ENCODE measurements at regions not wholly inside any gene's neighbourhood (a gene's known extent, or its start where the extent isn't known, plus 50 kb on each side); places are given as distances from the start of the nearest gene placed in this dataset.

- no peak overlapping the region for H3K4me3 ChIP-seq (ENCODE audit: low read depth, low read length)
- BruUV-seq (replicated peaks) = no TSS peak
- POLR2A ChIA-PET = no interaction called here
- TF ChIP-seq CTCF (IDR thresholded peaks at IDR 0.05; ENCODE audit: insufficient read depth in 1 of 2, low read depth in 1 of 2, low read length in 1 of 2, severe bottlenecking in 1 of 2, unreplicated experiment in 1 of 2) = no peak
- no peaks in the 10 kb centered on the region for H3K27me3 ChIP-seq (replicated peaks; ENCODE audit: control insufficient read depth, insufficient read depth, low read length)
- Mint-ChIP-seq H3K27me3 (ENCODE audit: insufficient read depth, unreplicated experiment) (no peaks in the 10 kb centered on the region), H3K27ac (ENCODE audit: unreplicated experiment) (no peak overlapping the region), H3K9me3 (ENCODE audit: unreplicated experiment) (no peaks in the 10 kb centered on the region), H3K4me1 (ENCODE audit: low read depth, unreplicated experiment) (no peaks in the 10 kb centered on the region), H3K36me3 (ENCODE audit: insufficient read depth, unreplicated experiment) (no peaks in the 10 kb centered on the region), H3K4me3 (ENCODE audit: unreplicated experiment) (no peak overlapping the region)
- intact Hi-C loops (cut with micrococcal nuclease; ENCODE audit: unreplicated experiment) = no loop called here
- CTCF ChIA-PET = no interaction called here
- DNase-seq = no peak
- H3K36me3 ChIP-seq (ENCODE audit: control insufficient read depth, insufficient read depth, low read length) = no peaks in the 10 kb centered on the region
- H3K9me3 ChIP-seq = no peaks in the 10 kb centered on the region
- H3K4me1 ChIP-seq = no peaks in the 10 kb centered on the region
These were observed 260.6 kb downstream of the BCL11B start for GRCh38 chr14:99011385-99011784.

GRCh38 chr14:99012703-99013102 is 259.3 kb downstream of the BCL11B start:
- no TSS peak for BruUV-seq (replicated peaks)
- ChIA-PET POLR2A (no interaction called here), CTCF (no interaction called here)
- no peak overlapping the region for H3K27ac Mint-ChIP-seq (ENCODE audit: unreplicated experiment)
- no peaks in the 10 kb centered on the region for H3K36me3 Mint-ChIP-seq (ENCODE audit: insufficient read depth, unreplicated experiment)
- DNase-seq = no peak
- intact Hi-C loops (cut with micrococcal nuclease; ENCODE audit: unreplicated experiment) = no loop called here
- no peaks in the 10 kb centered on the region for H3K9me3 Mint-ChIP-seq (ENCODE audit: unreplicated experiment)
- no peak overlapping the region for H3K4me3 ChIP-seq (ENCODE audit: low read depth, low read length)
- no peaks in the 10 kb centered on the region for H3K27me3 ChIP-seq (replicated peaks; ENCODE audit: control insufficient read depth, insufficient read depth, low read length)
- H3K4me1 ChIP-seq = no peaks in the 10 kb centered on the region
- no peaks in the 10 kb centered on the region for H3K9me3 ChIP-seq
- H3K4me1 Mint-ChIP-seq (ENCODE audit: low read depth, unreplicated experiment) = no peaks in the 10 kb centered on the region
- TF ChIP-seq CTCF (IDR thresholded peaks at IDR 0.05; ENCODE audit: insufficient read depth in 1 of 2, low read depth in 1 of 2, low read length in 1 of 2, severe bottlenecking in 1 of 2, unreplicated experiment in 1 of 2) = no peak
- H3K27me3 Mint-ChIP-seq (ENCODE audit: insufficient read depth, unreplicated experiment) = no peaks in the 10 kb centered on the region
- no peak overlapping the region for H3K4me3 Mint-ChIP-seq (ENCODE audit: unreplicated experiment)
- H3K36me3 ChIP-seq (ENCODE audit: control insufficient read depth, insufficient read depth, low read length) = no peaks in the 10 kb centered on the region

GRCh38 chr14:99015833-99016232 is 256.2 kb downstream of the BCL11B start:
- ChIA-PET POLR2A (no interaction called here), CTCF (no interaction called here)
- Histone ChIP-seq H3K4me1 (no peaks in the 10 kb centered on the region), H3K36me3 (ENCODE audit: control insufficient read depth, insufficient read depth, low read length) (no peaks in the 10 kb centered on the region), H3K27me3 (replicated peaks; ENCODE audit: control insufficient read depth, insufficient read depth, low read length) (no peaks in the 10 kb centered on the region), H3K4me3 (ENCODE audit: low read depth, low read length) (no peak overlapping the region), H3K9me3 (no peaks in the 10 kb centered on the region)
- no peak for DNase-seq
- intact Hi-C loops (cut with micrococcal nuclease; ENCODE audit: unreplicated experiment) = no loop called here
- no peaks in the 10 kb centered on the region for H3K9me3 Mint-ChIP-seq (ENCODE audit: unreplicated experiment)
- H3K36me3 Mint-ChIP-seq (ENCODE audit: insufficient read depth, unreplicated experiment) = no peaks in the 10 kb centered on the region
- no peak overlapping the region for H3K4me3 Mint-ChIP-seq (ENCODE audit: unreplicated experiment)
- no peaks in the 10 kb centered on the region for H3K4me1 Mint-ChIP-seq (ENCODE audit: low read depth, unreplicated experiment)
- no peaks in the 10 kb centered on the region for H3K27me3 Mint-ChIP-seq (ENCODE audit: insufficient read depth, unreplicated experiment)
- no peak for TF ChIP-seq CTCF (IDR thresholded peaks at IDR 0.05; ENCODE audit: insufficient read depth in 1 of 2, low read depth in 1 of 2, low read length in 1 of 2, severe bottlenecking in 1 of 2, unreplicated experiment in 1 of 2)
- H3K27ac Mint-ChIP-seq (ENCODE audit: unreplicated experiment) = no peak overlapping the region
- no TSS peak for BruUV-seq (replicated peaks)

Data from Caco-2 (cell line).